Ovary (tissue), 3 donors: ENCODE measurements at regions not wholly inside any gene's neighbourhood (a gene's known extent, or its start where the extent isn't known, plus 50 kb on each side); places are given as distances from the start of the nearest gene placed in this dataset.

Experiments
- EP300 ChIP-seq: sonication (generic); formaldehyde crosslinking; IDR thresholded peaks from one replicate; pipeline ENCODE4 v1.6.1; 2017; ENCODE audit warnings: antibody characterized with exemption
- POLR2A ChIP-seq: fragments of 450-650 bp; IDR thresholded peaks from one replicate; pipeline ENCODE4 v1.6.1; 2017; ENCODE audit warnings: antibody characterized with exemption, mild to moderate bottlenecking, moderate library complexity
- TF ChIP-seq, protein P1 (sequence below), 3 donors: fragments of 450-650 bp in 2 of 3; fragments of 200-600 bp in 1 of 3; IDR thresholded peaks; one replicate each; pipeline versions ENCODE4 v1.5.1 to v1.8.0; 2016 to 2022; ENCODE audit warnings: antibody characterized with exemption in 3 of 3, mild to moderate bottlenecking in 1 of 3
- donor health status: DM: no; HTN: no; CAD: no.

GRCh38 chr13:54187461-54187860, 1158.8 kb downstream of the OLFM4 start:
- TF ChIP-seq, protein P1, sequence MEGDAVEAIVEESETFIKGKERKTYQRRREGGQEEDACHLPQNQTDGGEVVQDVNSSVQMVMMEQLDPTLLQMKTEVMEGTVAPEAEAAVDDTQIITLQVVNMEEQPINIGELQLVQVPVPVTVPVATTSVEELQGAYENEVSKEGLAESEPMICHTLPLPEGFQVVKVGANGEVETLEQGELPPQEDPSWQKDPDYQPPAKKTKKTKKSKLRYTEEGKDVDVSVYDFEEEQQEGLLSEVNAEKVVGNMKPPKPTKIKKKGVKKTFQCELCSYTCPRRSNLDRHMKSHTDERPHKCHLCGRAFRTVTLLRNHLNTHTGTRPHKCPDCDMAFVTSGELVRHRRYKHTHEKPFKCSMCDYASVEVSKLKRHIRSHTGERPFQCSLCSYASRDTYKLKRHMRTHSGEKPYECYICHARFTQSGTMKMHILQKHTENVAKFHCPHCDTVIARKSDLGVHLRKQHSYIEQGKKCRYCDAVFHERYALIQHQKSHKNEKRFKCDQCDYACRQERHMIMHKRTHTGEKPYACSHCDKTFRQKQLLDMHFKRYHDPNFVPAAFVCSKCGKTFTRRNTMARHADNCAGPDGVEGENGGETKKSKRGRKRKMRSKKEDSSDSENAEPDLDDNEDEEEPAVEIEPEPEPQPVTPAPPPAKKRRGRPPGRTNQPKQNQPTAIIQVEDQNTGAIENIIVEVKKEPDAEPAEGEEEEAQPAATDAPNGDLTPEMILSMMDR (IDR thresholded peaks at IDR 0.05), result no peak
- TF ChIP-seq POLR2A, result no peak
- no peak for TF ChIP-seq EP300
